Psoas muscle (tissue), 7 donors: ENCODE measurements at regions not wholly inside any gene's neighbourhood (a gene's known extent, or its start where the extent isn't known, plus 50 kb on each side); places are given as distances from the start of the nearest gene placed in this dataset.

Source experiments
- ATAC-seq, 4 donors: fragments of 200-7000 bp; cut with Tn5 transposase; one replicate each; pipeline ENCODE4 v1.9.1; 2020; ENCODE audit warnings: moderate library complexity in 3 of 4, mild to moderate bottlenecking in 2 of 4
- DNase-seq, 2 donors: peaks; one replicate each; pipeline ENCODE4 v3.0.0-alpha.2; 2020
- H3K27ac ChIP-seq: fragments of 200-600 bp; one replicate; pipeline ENCODE4 v1.8.0; 2022
- H3K27me3 ChIP-seq, 3 donors: fragments of 200-600 bp in 1 of 3; one replicate each; pipeline versions ENCODE4 v1.6.1 to v1.8.0; 2013 to 2022; ENCODE audit warnings: low read length in 2 of 3, mild to moderate bottlenecking in 2 of 3, moderate library complexity in 1 of 3; ENCODE audit not compliant: insufficient read depth in 3 of 3
- H3K36me3 ChIP-seq, 2 donors: fragments of 200-600 bp in 1 of 2; one replicate each; pipeline versions ENCODE4 v1.6.1 to v1.8.0; 2013 to 2022; ENCODE audit warnings: low read depth in 1 of 2, mild to moderate bottlenecking in 1 of 2, moderate library complexity in 1 of 2; ENCODE audit not compliant: insufficient read depth in 1 of 2
- H3K4me1 ChIP-seq: fragments of 200-600 bp; one replicate; pipeline ENCODE4 v1.8.0; 2022
- H3K4me3 ChIP-seq: fragments of 200-600 bp; one replicate; pipeline ENCODE4 v1.8.0; 2022; ENCODE audit warnings: mild to moderate bottlenecking
- H3K9me3 ChIP-seq: fragments of 200-600 bp; one replicate; pipeline ENCODE4 v1.8.0; 2022
- WGBS, 3 donors: extraction: QIAGEN DNeasy Blood & Tissue Kit; methylation state at CpG; one replicate each; pipeline versions ENCODE4 v1.1.6 to v1.1.7; 2013; 5-methylcytosine and 5-hydroxymethylcytosine counted together
- intact Hi-C, 2 donors: fragments of 100-400 bp; cut with DNase I; formaldehyde crosslinking; loops; one replicate each; pipeline versions ENCODE4 v1.11.0 to v1.14.2; 2022
- TF ChIP-seq, protein P1 (sequence below): fragments of 200-600 bp; IDR thresholded peaks from one replicate; pipeline ENCODE4 v1.8.0; 2022; ENCODE audit warnings: antibody characterized with exemption
- donor health status: healthy with polysubstance abuse.
- donor health status: DM: no; HTN: no; CAD: no; lungs with moderate emphysema.
- donor health status: Bipolar disorder and iron deficiency.
- donor health status: healthy.
- donor health status: DM: yes; HTN: yes; CAD: no.
- donor health status: DM: no; HTN: no; CAD: no.
- donor health status: DM: yes; HTN: yes; CAD: no.

DNA sequence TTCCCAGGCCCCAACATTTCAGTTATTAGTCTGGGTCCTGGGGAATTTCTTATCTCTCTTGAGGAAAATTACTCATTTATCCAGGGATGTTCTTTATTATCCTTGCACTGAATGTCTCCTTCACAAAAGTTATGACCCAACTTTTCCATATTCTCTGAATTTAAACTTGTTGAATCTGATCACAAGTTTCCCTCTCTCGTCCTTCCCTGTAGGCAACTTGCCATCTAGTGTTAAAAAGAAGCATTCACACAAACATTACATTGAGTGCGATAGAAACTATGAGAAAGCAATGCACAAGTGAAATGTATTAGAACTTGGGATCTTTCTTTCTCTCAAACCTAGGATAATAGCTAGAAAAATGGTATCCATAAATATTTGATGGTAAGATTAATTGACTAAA lies 608.4 kb downstream of the FSCB start:
- TF ChIP-seq, protein P1, sequence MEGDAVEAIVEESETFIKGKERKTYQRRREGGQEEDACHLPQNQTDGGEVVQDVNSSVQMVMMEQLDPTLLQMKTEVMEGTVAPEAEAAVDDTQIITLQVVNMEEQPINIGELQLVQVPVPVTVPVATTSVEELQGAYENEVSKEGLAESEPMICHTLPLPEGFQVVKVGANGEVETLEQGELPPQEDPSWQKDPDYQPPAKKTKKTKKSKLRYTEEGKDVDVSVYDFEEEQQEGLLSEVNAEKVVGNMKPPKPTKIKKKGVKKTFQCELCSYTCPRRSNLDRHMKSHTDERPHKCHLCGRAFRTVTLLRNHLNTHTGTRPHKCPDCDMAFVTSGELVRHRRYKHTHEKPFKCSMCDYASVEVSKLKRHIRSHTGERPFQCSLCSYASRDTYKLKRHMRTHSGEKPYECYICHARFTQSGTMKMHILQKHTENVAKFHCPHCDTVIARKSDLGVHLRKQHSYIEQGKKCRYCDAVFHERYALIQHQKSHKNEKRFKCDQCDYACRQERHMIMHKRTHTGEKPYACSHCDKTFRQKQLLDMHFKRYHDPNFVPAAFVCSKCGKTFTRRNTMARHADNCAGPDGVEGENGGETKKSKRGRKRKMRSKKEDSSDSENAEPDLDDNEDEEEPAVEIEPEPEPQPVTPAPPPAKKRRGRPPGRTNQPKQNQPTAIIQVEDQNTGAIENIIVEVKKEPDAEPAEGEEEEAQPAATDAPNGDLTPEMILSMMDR = no peak
- intact Hi-C loops = no loop called here
- DNase-seq = no peak
- Histone ChIP-seq H3K27ac (no peak overlapping the region), H3K4me1 (no peaks in the 10 kb centered on the region), H3K9me3 (no peaks in the 10 kb centered on the region), H3K27me3 (no peaks in the 10 kb centered on the region), H3K4me3 (no peak overlapping the region), H3K36me3 (no peaks in the 10 kb centered on the region)
- no peak for ATAC-seq
- WGBS, 3 donors = 43 to 56% (median 50%) methylated on average over 2 of the region's 2 CpGs

- ATAC-seq = no peak
- Histone ChIP-seq H3K4me3 (no peak overlapping the region), H3K27ac (no peak overlapping the region), H3K9me3 (no peaks in the 10 kb centered on the region), H3K27me3 (no peaks in the 10 kb centered on the region), H3K4me1 (no peaks in the 10 kb centered on the region), H3K36me3 (no peaks in the 10 kb centered on the region)
- intact Hi-C loops = no loop called here
- TF ChIP-seq, protein P1 = no peak
- no peak for DNase-seq
- 56 to 67% (median 62%) methylated on average over 2 of the region's 2 CpGs for WGBS, 3 donors
Measured at GRCh38 chr14:43896044-43896443, 611.0 kb downstream of the FSCB start.

DNA sequence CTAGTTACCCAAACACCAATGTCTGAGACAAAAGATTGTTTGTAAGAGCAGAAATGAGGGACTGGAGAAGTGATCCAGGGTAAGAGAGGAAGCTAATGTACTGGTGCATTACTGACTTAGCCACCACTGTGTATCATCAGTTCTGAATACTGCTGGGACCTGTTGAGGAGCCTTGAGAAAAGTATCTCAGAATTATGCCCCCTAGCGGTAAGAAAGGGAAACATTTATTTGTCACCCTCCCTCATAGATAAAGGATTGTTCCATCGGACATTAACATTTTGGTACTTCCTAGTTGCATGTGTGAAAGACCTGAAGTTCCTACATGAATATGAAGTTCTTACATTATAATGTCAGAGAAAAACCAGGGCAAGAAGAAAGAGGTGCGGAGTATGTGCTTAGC lies 612.5 kb downstream of the FSCB start:
- TF ChIP-seq, protein P1 = peak; percentile 6
- Histone ChIP-seq H3K4me1 (no peaks in the 10 kb centered on the region), H3K4me3 (no peak overlapping the region), H3K36me3 (no peaks in the 10 kb centered on the region), H3K9me3 (no peaks in the 10 kb centered on the region), H3K27me3 (no peaks in the 10 kb centered on the region), H3K27ac (no peak overlapping the region)
- intact Hi-C loops = no loop called here
- ATAC-seq = no peak
- WGBS, 3 donors = 58 to 63% (median 59%) methylated on average over 3 of the region's 3 CpGs
- no peak for DNase-seq

DNA sequence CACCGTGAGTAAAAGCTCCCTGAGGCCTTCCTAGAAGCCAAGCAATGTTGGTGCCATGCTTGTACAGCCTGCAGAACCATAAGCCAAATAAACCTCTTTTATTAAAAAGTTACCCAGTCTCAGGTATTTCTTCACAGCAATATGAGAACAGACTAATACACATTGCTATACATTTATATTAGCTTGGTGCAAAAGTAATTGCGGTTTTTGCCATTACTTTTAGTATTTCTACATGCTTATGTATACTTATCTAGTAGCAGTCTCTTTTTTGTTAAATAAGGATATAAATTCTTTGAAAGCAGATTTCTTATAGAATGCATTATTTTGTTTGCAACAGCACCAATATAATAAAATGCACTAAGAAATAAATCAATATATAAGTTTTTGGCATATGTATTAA lies 619.6 kb downstream of the FSCB start:
- Histone ChIP-seq H3K4me1 (no peaks in the 10 kb centered on the region), H3K36me3 (no peaks in the 10 kb centered on the region), H3K4me3 (no peak overlapping the region), H3K27me3 (no peaks in the 10 kb centered on the region), H3K9me3 (no peaks in the 10 kb centered on the region), H3K27ac (no peak overlapping the region)
- WGBS, 3 donors = 90 to 94% (median 91%) methylated on average over 2 of the region's 2 CpGs
- TF ChIP-seq, protein P1 = no peak
- ATAC-seq (no peak), DNase-seq (no peak)
- intact Hi-C loops = no loop called here

GRCh38 chr14:43877351-43877960 lies 629.6 kb downstream of the FSCB start:
- Histone ChIP-seq H3K4me3 (no peak overlapping the region), H3K9me3 (no peaks in the 10 kb centered on the region), H3K4me1 (no peaks in the 10 kb centered on the region), H3K36me3 (no peaks in the 10 kb centered on the region), H3K27ac (no peak overlapping the region), H3K27me3 (no peaks in the 10 kb centered on the region)
- ATAC-seq = no peak
- intact Hi-C loops = no loop called here
- 23 to 33% (median 33%) methylated on average over 3 of the region's 3 CpGs for WGBS, 3 donors
- TF ChIP-seq, protein P1 = no peak
- no peak for DNase-seq
